Naive thymus-derived CD8-positive, alpha-beta T cell (primary cell): ENCODE measurements at regions not wholly inside any gene's neighbourhood (a gene's known extent, or its start where the extent isn't known, plus 50 kb on each side); places are given as distances from the start of the nearest gene placed in this dataset.
"Not testable (repeated sequence)": the region's sequence is repeated elsewhere in the genome, so short reads cannot be mapped to it uniquely, and the experiment has no call there.

Experiments used
- ATAC-seq, 2 donors: fragments of 150-1000 bp; cut with Tn5 transposase in 1 of 2; sonication (Bioruptor Pico), chemical (Tn5 transposase) in 1 of 2; 1 replicate in 1 of 2; 2 replicates in 1 of 2; pipeline ENCODE4 v1.10.0; 2021; ENCODE audit warnings: mild to moderate bottlenecking in 2 of 2, moderate library complexity in 2 of 2
- POLR2A ChIA-PET: fragments of 350-600 bp; sonication (Branson Sonifier 250); formaldehyde crosslinking; loops from one replicate; lab custom pipeline; 2021; ENCODE audit warnings: antibody characterized with exemption; lab: Charles Lee
- DNase-seq, 10 donors: peaks; one replicate each; pipeline versions ENCODE4 v3.0.0 to v3.0.0-alpha.2; 2020 to 2022
- H3K27ac Mint-ChIP-seq, 10 donors: one replicate each; pipeline ENCODE4 v1.8.0; 2020 to 2022; ENCODE audit warnings: mild to moderate bottlenecking in 10 of 10, mixed read lengths in 10 of 10, moderate library complexity in 4 of 10, inconsistent platforms in 1 of 10
- H3K27me3 Mint-ChIP-seq, 5 donors: one replicate each; pipeline ENCODE4 v1.8.0; 2021 to 2022; ENCODE audit warnings: mixed read lengths in 5 of 5
- H3K36me3 Mint-ChIP-seq, 3 donors: one replicate each; pipeline ENCODE4 v1.8.0; 2020 to 2022; ENCODE audit warnings: mixed read lengths in 3 of 3, mild to moderate bottlenecking in 2 of 3, inconsistent platforms in 1 of 3
- H3K4me1 Mint-ChIP-seq, 4 donors: one replicate each; pipeline ENCODE4 v1.8.0; 2021 to 2022; ENCODE audit warnings: mixed read lengths in 4 of 4
- H3K4me3 Mint-ChIP-seq, 10 donors: one replicate each; pipeline ENCODE4 v1.8.0; 2020 to 2022; ENCODE audit warnings: mild to moderate bottlenecking in 10 of 10, mixed read lengths in 10 of 10, moderate library complexity in 6 of 10, inconsistent platforms in 1 of 10
- H3K9me3 Mint-ChIP-seq, 9 donors: one replicate each; pipeline ENCODE4 v1.8.0; 2020 to 2022; ENCODE audit warnings: mixed read lengths in 9 of 9, mild to moderate bottlenecking in 3 of 9, inconsistent platforms in 1 of 9, moderate library complexity in 1 of 9

- H3K9me3 Mint-ChIP-seq = peaks cover 0 to 2% (median 0%) of the 10 kb centered on the region in 9 donors
- H3K4me3 Mint-ChIP-seq = peak overlapping the region in 5 of 10 donors; percentile 24 to 46 (median 34)
- DNase-seq (no peak), ATAC-seq (no peak)
- peaks cover 0 to 14% (median 3%) of the 10 kb centered on the region in 5 donors for H3K27me3 Mint-ChIP-seq
- peaks cover 5 to 13% (median 8%) of the 10 kb centered on the region in 4 donors for H3K4me1 Mint-ChIP-seq
- H3K36me3 Mint-ChIP-seq = no peaks in the 10 kb centered on the region
- POLR2A ChIA-PET = no interaction called here
- H3K27ac Mint-ChIP-seq = peak overlapping the region in 6 of 10 donors; percentile 2 to 68 (median 20)
Measured at GRCh38 chr4:129264008-129264657, 168.2 kb downstream of the C4orf33 start.

- no peak overlapping the region for H3K27ac Mint-ChIP-seq
- H3K4me1 Mint-ChIP-seq = no peaks in the 10 kb centered on the region
- POLR2A ChIA-PET = no interaction called here
- no peak for DNase-seq
- peaks cover 0 to 3% (median 0%) of the 10 kb centered on the region in 9 donors for H3K9me3 Mint-ChIP-seq
- peaks cover 0 to 4% (median 3%) of the 10 kb centered on the region in 5 donors for H3K27me3 Mint-ChIP-seq
- no peak for ATAC-seq
- H3K36me3 Mint-ChIP-seq = no peaks in the 10 kb centered on the region
- H3K4me3 Mint-ChIP-seq = no peak overlapping the region
Measured at GRCh38 chr4:129278868-129279267, 182.9 kb downstream of the C4orf33 start.

- Mint-ChIP-seq H3K27me3 (peaks cover 0 to 4% (median 2%) of the 10 kb centered on the region in 5 donors), H3K4me1 (no peaks in the 10 kb centered on the region), H3K36me3 (no peaks in the 10 kb centered on the region), H3K9me3 (peaks cover 0 to 3% (median 0%) of the 10 kb centered on the region in 9 donors), H3K4me3 (no peak overlapping the region), H3K27ac (no peak overlapping the region)
- DNase-seq (no peak), ATAC-seq (no peak)
- POLR2A ChIA-PET = no interaction called here
Measured at GRCh38 chr4:129282293-129282692, 186.3 kb downstream of the C4orf33 start.

DNA sequence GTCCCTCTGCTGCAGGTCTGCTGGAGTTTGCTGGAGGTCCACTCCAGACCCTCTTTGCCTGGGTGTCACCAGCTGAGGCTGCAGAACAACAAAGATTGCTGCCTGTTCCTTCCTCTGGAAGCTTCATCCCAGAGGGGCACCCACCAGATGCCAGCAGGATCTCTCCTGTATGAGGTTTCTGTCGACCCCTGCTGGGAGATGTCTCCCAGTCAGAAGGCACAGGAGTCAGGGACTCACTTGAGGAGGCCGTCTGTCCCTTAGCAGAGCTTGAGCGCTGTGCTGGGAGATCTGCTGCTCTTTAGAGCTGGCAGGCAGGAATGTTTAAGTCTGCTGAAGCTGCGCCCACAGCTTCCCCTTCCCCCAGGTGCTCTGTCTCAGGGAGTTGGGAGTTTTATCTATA lies 196.2 kb downstream of the C4orf33 start:
- ATAC-seq, H3K4me3 Mint-ChIP-seq, H3K4me1 Mint-ChIP-seq, POLR2A ChIA-PET, DNase-seq, H3K27ac Mint-ChIP-seq, H3K36me3 Mint-ChIP-seq: not testable (repeated sequence)
- Mint-ChIP-seq H3K9me3 (peaks cover 0 to 18% (median 3%) of the 10 kb centered on the region in 9 donors), H3K27me3 (peaks cover 5 to 34% (median 9%) of the 10 kb centered on the region in 5 donors)

GRCh38 chr4:129314781-129315180 lies 218.8 kb downstream of the C4orf33 start:
- ATAC-seq (no peak), DNase-seq (no peak)
- H3K4me3 Mint-ChIP-seq = no peak overlapping the region
- H3K4me1 Mint-ChIP-seq = no peaks in the 10 kb centered on the region
- no peak overlapping the region for H3K27ac Mint-ChIP-seq
- H3K27me3 Mint-ChIP-seq = peaks cover 1 to 14% (median 3%) of the 10 kb centered on the region in 5 donors
- POLR2A ChIA-PET = no interaction called here
- H3K9me3 Mint-ChIP-seq = peaks cover 0 to 2% (median 0%) of the 10 kb centered on the region in 9 donors
- H3K36me3 Mint-ChIP-seq = no peaks in the 10 kb centered on the region

DNA sequence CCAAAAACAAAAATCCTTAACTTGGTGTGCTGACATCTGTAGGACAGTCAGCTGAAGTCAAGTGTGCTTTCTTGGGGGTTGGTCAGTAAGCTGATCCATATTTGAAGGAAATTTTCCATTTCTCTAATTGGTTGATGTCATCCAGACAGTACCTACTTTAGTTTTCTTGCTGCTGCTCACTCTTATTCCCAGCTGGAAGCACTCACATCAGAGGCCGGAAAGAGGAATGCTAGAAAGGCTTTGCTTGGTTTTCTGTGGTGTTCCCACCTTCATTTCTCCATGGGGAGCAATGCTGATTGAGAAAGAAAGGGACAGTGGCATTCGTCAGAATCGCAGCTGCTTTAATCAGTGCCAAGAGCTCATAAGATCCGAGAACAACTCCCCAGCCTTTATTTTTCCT lies 227.0 kb downstream of the C4orf33 start:
- POLR2A ChIA-PET = no interaction called here
- no peak for ATAC-seq
- no peaks in the 10 kb centered on the region for H3K4me1 Mint-ChIP-seq
- peaks cover 3 to 30% (median 6%) of the 10 kb centered on the region in 5 donors for H3K27me3 Mint-ChIP-seq
- H3K9me3 Mint-ChIP-seq = no peaks in the 10 kb centered on the region
- no peak overlapping the region for H3K27ac Mint-ChIP-seq
- DNase-seq = no peak
- H3K36me3 Mint-ChIP-seq = no peaks in the 10 kb centered on the region
- H3K4me3 Mint-ChIP-seq = no peak overlapping the region

GRCh38 chr4:129323658-129324057 lies 227.7 kb downstream of the C4orf33 start:
- ATAC-seq (no peak), DNase-seq (no peak)
- Mint-ChIP-seq H3K36me3 (no peaks in the 10 kb centered on the region), H3K9me3 (no peaks in the 10 kb centered on the region), H3K27ac (no peak overlapping the region), H3K4me1 (no peaks in the 10 kb centered on the region), H3K4me3 (no peak overlapping the region), H3K27me3 (peaks cover 3 to 30% (median 6%) of the 10 kb centered on the region in 5 donors)
- POLR2A ChIA-PET = no interaction called here

- no peaks in the 10 kb centered on the region for H3K36me3 Mint-ChIP-seq
- no peak for DNase-seq
- H3K9me3 Mint-ChIP-seq = peaks cover 0 to 5% (median 0%) of the 10 kb centered on the region in 9 donors
- POLR2A ChIA-PET = no interaction called here
- H3K4me3 Mint-ChIP-seq = no peak overlapping the region
- ATAC-seq = no peak
- no peak overlapping the region for H3K27ac Mint-ChIP-seq
- H3K4me1 Mint-ChIP-seq = no peaks in the 10 kb centered on the region
- peaks cover under 1 to 33% (median 5%) of the 10 kb centered on the region in 5 donors for H3K27me3 Mint-ChIP-seq
Measured at GRCh38 chr4:129326571-129327460, 230.9 kb downstream of the C4orf33 start.

DNA sequence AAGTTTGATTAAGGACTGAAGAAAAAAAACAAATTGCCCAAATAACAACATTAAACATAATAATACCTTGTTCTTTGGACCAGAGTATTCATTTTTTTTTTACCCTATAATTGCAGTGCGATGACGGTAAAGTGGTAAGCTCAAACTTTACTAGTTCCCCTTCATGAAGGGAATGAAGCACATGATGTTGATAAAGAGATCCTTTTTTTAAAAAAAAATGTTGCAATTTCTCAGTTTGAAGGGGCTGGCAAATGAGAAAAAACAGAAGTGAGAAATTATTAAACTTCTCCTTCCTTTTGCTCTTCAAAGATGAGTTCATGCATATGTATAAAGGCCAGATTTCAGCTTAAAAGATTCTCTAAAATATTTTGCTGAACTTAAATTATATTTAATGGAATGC lies 231.7 kb downstream of the C4orf33 start:
- no peak overlapping the region for H3K4me3 Mint-ChIP-seq
- ATAC-seq = no peak

DNA sequence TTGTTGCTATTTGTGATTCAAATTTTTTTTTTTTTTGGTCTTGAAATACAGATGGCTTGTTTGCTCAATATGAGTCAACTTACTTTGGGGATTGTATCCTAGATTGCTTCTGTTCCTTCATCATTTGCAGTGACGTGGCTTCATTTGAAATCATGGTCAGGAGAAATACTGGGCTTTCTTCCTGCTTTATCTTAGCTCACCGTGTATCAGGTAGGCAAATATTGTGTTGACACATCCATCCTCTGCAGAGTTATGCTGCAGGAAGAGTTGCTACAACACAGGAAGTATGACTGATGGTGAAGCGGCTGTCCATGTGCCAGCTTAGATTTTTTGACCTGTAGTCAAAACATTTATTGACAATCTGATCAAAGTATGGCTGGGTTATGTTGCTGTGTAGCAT lies 232.2 kb downstream of the C4orf33 start:
- Mint-ChIP-seq H3K4me3 (no peak overlapping the region), H3K36me3 (no peaks in the 10 kb centered on the region), H3K27ac (no peak overlapping the region), H3K27me3 (peaks cover 0 to 31% (median 4%) of the 10 kb centered on the region in 5 donors), H3K9me3 (peaks cover 0 to 5% (median 0%) of the 10 kb centered on the region in 9 donors), H3K4me1 (no peaks in the 10 kb centered on the region)
- POLR2A ChIA-PET = no interaction called here
- DNase-seq (no peak), ATAC-seq (no peak)

More for the DNA sequence above, 231.7 kb downstream of the C4orf33 start:
- no peaks in the 10 kb centered on the region for H3K4me1 Mint-ChIP-seq
- H3K27ac Mint-ChIP-seq = no peak overlapping the region
- POLR2A ChIA-PET = no interaction called here
- DNase-seq = no peak
- peaks cover 0 to 30% (median 4%) of the 10 kb centered on the region in 5 donors for H3K27me3 Mint-ChIP-seq
- peaks cover 0 to 5% (median 0%) of the 10 kb centered on the region in 9 donors for H3K9me3 Mint-ChIP-seq
- H3K36me3 Mint-ChIP-seq = no peaks in the 10 kb centered on the region

- POLR2A ChIA-PET = no interaction called here
Measured at GRCh38 chr4:129334136-129334535, 238.2 kb downstream of the C4orf33 start.

GRCh38 chr4:129335276-129335675 lies 239.3 kb downstream of the C4orf33 start:
- peaks cover 0 to 34% (median 12%) of the 10 kb centered on the region in 5 donors for H3K27me3 Mint-ChIP-seq
- no peaks in the 10 kb centered on the region for H3K4me1 Mint-ChIP-seq
- no peak overlapping the region for H3K4me3 Mint-ChIP-seq
- DNase-seq = no peak
- POLR2A ChIA-PET = no interaction called here
- ATAC-seq = no peak
- no peaks in the 10 kb centered on the region for H3K36me3 Mint-ChIP-seq
- H3K9me3 Mint-ChIP-seq = peaks cover 0 to 3% (median 0%) of the 10 kb centered on the region in 9 donors
- no peak overlapping the region for H3K27ac Mint-ChIP-seq

More at GRCh38 chr4:129334136-129334535, 238.2 kb downstream of the C4orf33 start:
- Mint-ChIP-seq H3K36me3 (no peaks in the 10 kb centered on the region), H3K9me3 (peaks cover 0 to 5% (median 0%) of the 10 kb centered on the region in 9 donors), H3K27me3 (peaks cover 0 to 36% (median 12%) of the 10 kb centered on the region in 5 donors), H3K4me3 (no peak overlapping the region), H3K27ac (no peak overlapping the region), H3K4me1 (no peaks in the 10 kb centered on the region)
- ATAC-seq = no peak
- no peak for DNase-seq

DNA sequence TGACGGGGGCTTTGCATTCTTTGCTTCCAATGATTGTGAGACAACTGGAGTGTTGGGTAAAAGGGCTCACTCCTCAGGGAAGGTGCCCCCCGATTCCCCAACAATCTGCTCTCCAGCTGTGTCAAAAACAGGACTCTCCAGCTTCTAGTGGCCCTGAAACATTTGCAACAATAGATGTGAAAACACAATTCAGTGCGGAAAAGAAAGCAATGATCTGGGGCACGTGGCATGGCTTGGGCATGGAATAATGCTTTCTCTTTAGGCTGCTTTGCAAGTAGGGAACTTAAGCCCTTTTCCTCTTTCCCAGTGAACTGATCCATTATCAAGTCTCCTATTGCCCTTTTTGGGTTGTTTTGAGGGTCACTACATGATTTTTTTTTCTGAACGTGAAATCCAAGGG lies 239.9 kb downstream of the C4orf33 start:
- Mint-ChIP-seq H3K4me1 (no peaks in the 10 kb centered on the region), H3K36me3 (no peaks in the 10 kb centered on the region), H3K4me3 (no peak overlapping the region), H3K27me3 (peaks cover 0 to 37% (median 12%) of the 10 kb centered on the region in 5 donors), H3K9me3 (peaks cover 0 to 3% (median 0%) of the 10 kb centered on the region in 9 donors), H3K27ac (no peak overlapping the region)
- no peak for DNase-seq
- ATAC-seq = no peak
- POLR2A ChIA-PET = no interaction called here
